ENCODE measurements at regions not wholly inside any gene's neighbourhood (a gene's known extent, or its start where the extent isn't known, plus 50 kb on each side); places are given as distances from the start of the nearest gene placed in this dataset.

DNA sequence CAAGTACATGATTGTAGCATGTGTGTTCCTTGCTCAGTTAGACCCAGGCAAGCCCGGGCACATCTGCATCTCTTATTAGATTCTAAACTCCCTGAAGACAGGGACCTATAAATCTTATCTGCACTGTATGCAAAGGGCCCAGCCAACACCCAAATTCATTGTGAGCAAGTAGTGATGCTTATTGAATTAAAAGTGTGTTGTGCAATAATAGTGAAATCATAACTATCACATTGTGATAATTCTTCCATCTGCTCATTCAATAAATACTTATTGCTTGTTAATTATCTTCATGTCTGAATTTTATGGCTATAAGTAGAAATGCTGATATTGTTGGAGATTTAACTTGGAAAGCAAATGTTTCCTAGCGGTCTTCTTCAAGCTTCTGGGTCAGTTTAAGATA, 387.5 kb downstream of the SLC4A3 start:
- no peak for DNase-seq (ENCODE audit: low spot score)
- no peak overlapping the region for H2BK5ac ChIP-seq (ENCODE audit: low read length)
- no peak overlapping the region for H2AK5ac ChIP-seq (ENCODE audit: low read depth, low read length)
- no peak overlapping the region for H2AFZ ChIP-seq (ENCODE audit: low read length)
- no peak overlapping the region for H4K91ac ChIP-seq (ENCODE audit: low read depth, low read length, poor library complexity)
- H3K27ac ChIP-seq (replicated peaks; ENCODE audit: low read length) = no peak overlapping the region
- H3K9ac ChIP-seq (ENCODE audit: low read depth, low read length, poor library complexity) = no peak overlapping the region
- no peak overlapping the region for H3K23ac ChIP-seq (ENCODE audit: low read depth, low read length, poor library complexity)
- no peaks in the 10 kb centered on the region for H3K27me3 ChIP-seq (ENCODE audit: control insufficient read depth in 3 of 3, insufficient read depth in 3 of 3, low read depth in 1 of 3, low read length in 3 of 3)
- no peaks in the 10 kb centered on the region for H3K9me3 ChIP-seq (replicated peaks in 1 of 2; ENCODE audit: control insufficient read depth in 2 of 2, insufficient read depth in 1 of 2, low read depth in 1 of 2, low read length in 2 of 2)
- no peak overlapping the region for H2BK15ac ChIP-seq (ENCODE audit: low read length)
- H3K18ac ChIP-seq (ENCODE audit: low read length) = no peak overlapping the region
- no peak overlapping the region for H3K4me3 ChIP-seq (ENCODE audit: low read length in 2 of 2)
- no CpG with 5 or more reads among the region's 2 CpGs for WGBS, 2 donors (ENCODE audit: extremely low coverage in 2 of 2, insufficient read length in 2 of 2, insufficient replicate concordance in 1 of 2)
- no peaks in the 10 kb centered on the region for H3K79me1 ChIP-seq (ENCODE audit: low read depth, low read length)
- no peak overlapping the region for H2BK120ac ChIP-seq (ENCODE audit: low read depth, low read length)
- peaks cover 0 to 1% of the 10 kb centered on the region in 2 donors for H3K4me1 ChIP-seq (ENCODE audit: control insufficient read depth in 2 of 2, insufficient read depth in 1 of 2, low read depth in 1 of 2, low read length in 2 of 2)
- no peak overlapping the region for H3K14ac ChIP-seq (ENCODE audit: low read length)
- no peak overlapping the region for H3K4ac ChIP-seq (ENCODE audit: low read length)
- no peak overlapping the region for H3K4me2 ChIP-seq (ENCODE audit: insufficient read depth, low read length, poor library complexity, severe bottlenecking)
- H4K8ac ChIP-seq (ENCODE audit: low read depth, low read length) = no peak overlapping the region
- no peak overlapping the region for H2BK12ac ChIP-seq (ENCODE audit: low read length)
- H3K36me3 ChIP-seq (replicated peaks in 1 of 2; ENCODE audit: control insufficient read depth in 2 of 2, insufficient read depth in 2 of 2, low read length in 2 of 2) = no peaks in the 10 kb centered on the region

DNA sequence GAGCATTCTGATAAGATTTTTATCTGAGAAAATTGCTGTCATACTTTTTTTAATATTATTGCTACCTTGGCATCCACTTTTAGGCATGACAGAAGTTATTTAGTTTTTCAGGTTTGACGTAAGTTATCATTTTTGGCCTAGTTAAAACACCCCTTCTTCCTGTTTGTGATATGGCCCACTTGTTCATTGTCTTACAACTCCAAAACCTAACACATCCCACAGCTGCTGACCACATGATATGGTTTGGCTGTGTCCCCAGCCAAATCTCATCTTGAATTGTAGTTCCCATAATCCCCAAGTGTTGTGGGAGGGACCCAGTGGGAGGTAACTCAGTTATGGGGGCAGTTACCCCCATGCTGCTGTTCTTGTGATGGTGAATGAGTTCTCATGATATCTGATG, 388.1 kb downstream of the SLC4A3 start:
- H3K14ac ChIP-seq (ENCODE audit: low read length) = no peak overlapping the region
- no CpG with 5 or more reads among the region's 1 CpG for WGBS, 2 donors (ENCODE audit: extremely low coverage in 2 of 2, insufficient read length in 2 of 2, insufficient replicate concordance in 1 of 2)
- no peak overlapping the region for H4K91ac ChIP-seq (ENCODE audit: low read depth, low read length, poor library complexity)
- H3K4me3 ChIP-seq (ENCODE audit: low read length in 2 of 2) = no peak overlapping the region
- H2BK120ac ChIP-seq (ENCODE audit: low read depth, low read length) = no peak overlapping the region
- no peak overlapping the region for H2AFZ ChIP-seq (ENCODE audit: low read length)
- no peak overlapping the region for H2AK5ac ChIP-seq (ENCODE audit: low read depth, low read length)
- no peak overlapping the region for H3K18ac ChIP-seq (ENCODE audit: low read length)
- no peak for DNase-seq (ENCODE audit: low spot score)
- no peak overlapping the region for H2BK12ac ChIP-seq (ENCODE audit: low read length)
- H3K4me2 ChIP-seq (ENCODE audit: insufficient read depth, low read length, poor library complexity, severe bottlenecking) = no peak overlapping the region
- no peaks in the 10 kb centered on the region for H3K27me3 ChIP-seq (ENCODE audit: control insufficient read depth in 3 of 3, insufficient read depth in 3 of 3, low read depth in 1 of 3, low read length in 3 of 3)
- H3K4ac ChIP-seq (ENCODE audit: low read length) = no peak overlapping the region
- H2BK15ac ChIP-seq (ENCODE audit: low read length) = no peak overlapping the region
- H3K23ac ChIP-seq (ENCODE audit: low read depth, low read length, poor library complexity) = no peak overlapping the region
- H3K4me1 ChIP-seq (ENCODE audit: control insufficient read depth in 2 of 2, insufficient read depth in 1 of 2, low read depth in 1 of 2, low read length in 2 of 2) = peaks cover 0 to 1% of the 10 kb centered on the region in 2 donors
- no peak overlapping the region for H3K9ac ChIP-seq (ENCODE audit: low read depth, low read length, poor library complexity)
- H2BK5ac ChIP-seq (ENCODE audit: low read length) = no peak overlapping the region
- no peaks in the 10 kb centered on the region for H3K9me3 ChIP-seq (replicated peaks in 1 of 2; ENCODE audit: control insufficient read depth in 2 of 2, insufficient read depth in 1 of 2, low read depth in 1 of 2, low read length in 2 of 2)
- no peaks in the 10 kb centered on the region for H3K79me1 ChIP-seq (ENCODE audit: low read depth, low read length)
- H3K27ac ChIP-seq (replicated peaks; ENCODE audit: low read length) = no peak overlapping the region
- H4K8ac ChIP-seq (ENCODE audit: low read depth, low read length) = no peak overlapping the region
- no peaks in the 10 kb centered on the region for H3K36me3 ChIP-seq (replicated peaks in 1 of 2; ENCODE audit: control insufficient read depth in 2 of 2, insufficient read depth in 2 of 2, low read length in 2 of 2)

DNA sequence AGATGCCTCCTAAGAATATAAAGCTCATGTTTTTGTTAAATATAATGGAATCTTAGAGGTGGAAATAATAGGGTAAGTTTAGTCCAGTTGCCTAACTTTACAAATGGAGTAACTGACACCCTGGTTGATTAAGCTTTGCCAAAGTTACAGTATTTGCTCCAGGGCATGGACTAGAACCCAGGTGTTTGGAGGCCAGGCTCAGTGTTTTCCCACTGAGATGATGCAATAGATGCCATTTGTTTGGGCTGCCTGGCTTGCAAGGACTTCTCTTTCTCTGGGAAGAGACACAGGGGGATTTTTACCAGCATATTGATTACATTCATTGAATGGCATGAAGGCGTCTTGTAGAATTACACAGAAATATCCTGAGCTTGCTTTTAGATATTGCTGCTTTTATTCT, 397.8 kb downstream of the SLC4A3 start:
- H3K27me3 ChIP-seq (ENCODE audit: control insufficient read depth in 3 of 3, insufficient read depth in 3 of 3, low read depth in 1 of 3, low read length in 3 of 3) = peaks cover 0 to 6% (median 0%) of the 10 kb centered on the region in 3 experiments
- H2AK5ac ChIP-seq (ENCODE audit: low read depth, low read length) = no peak overlapping the region
- no peak overlapping the region for H3K27ac ChIP-seq (replicated peaks; ENCODE audit: low read length)
- no CpG with 5 or more reads among the region's 1 CpG for WGBS, 2 donors (ENCODE audit: extremely low coverage in 2 of 2, insufficient read length in 2 of 2, insufficient replicate concordance in 1 of 2)
- no peaks in the 10 kb centered on the region for H3K79me1 ChIP-seq (ENCODE audit: low read depth, low read length)
- no peak overlapping the region for H3K9ac ChIP-seq (ENCODE audit: low read depth, low read length, poor library complexity)
- no peak overlapping the region for H4K8ac ChIP-seq (ENCODE audit: low read depth, low read length)
- H3K4me1 ChIP-seq (ENCODE audit: control insufficient read depth in 2 of 2, insufficient read depth in 1 of 2, low read depth in 1 of 2, low read length in 2 of 2) = no peaks in the 10 kb centered on the region
- no peaks in the 10 kb centered on the region for H3K9me3 ChIP-seq (replicated peaks in 1 of 2; ENCODE audit: control insufficient read depth in 2 of 2, insufficient read depth in 1 of 2, low read depth in 1 of 2, low read length in 2 of 2)
- no peak overlapping the region for H2AFZ ChIP-seq (ENCODE audit: low read length)
- no peak overlapping the region for H3K4ac ChIP-seq (ENCODE audit: low read length)
- no peak overlapping the region for H3K18ac ChIP-seq (ENCODE audit: low read length)
- H2BK12ac ChIP-seq (ENCODE audit: low read length) = no peak overlapping the region
- no peak overlapping the region for H2BK15ac ChIP-seq (ENCODE audit: low read length)
- no peak overlapping the region for H2BK5ac ChIP-seq (ENCODE audit: low read length)
- no peak overlapping the region for H3K4me3 ChIP-seq (ENCODE audit: low read length in 2 of 2)
- no peak overlapping the region for H2BK120ac ChIP-seq (ENCODE audit: low read depth, low read length)
- H3K4me2 ChIP-seq (ENCODE audit: insufficient read depth, low read length, poor library complexity, severe bottlenecking) = no peak overlapping the region
- no peaks in the 10 kb centered on the region for H3K36me3 ChIP-seq (replicated peaks in 1 of 2; ENCODE audit: control insufficient read depth in 2 of 2, insufficient read depth in 2 of 2, low read length in 2 of 2)
- DNase-seq (ENCODE audit: low spot score) = no peak
- H3K23ac ChIP-seq (ENCODE audit: low read depth, low read length, poor library complexity) = no peak overlapping the region
- H3K14ac ChIP-seq (ENCODE audit: low read length) = no peak overlapping the region
- no peak overlapping the region for H4K91ac ChIP-seq (ENCODE audit: low read depth, low read length, poor library complexity)

DNA sequence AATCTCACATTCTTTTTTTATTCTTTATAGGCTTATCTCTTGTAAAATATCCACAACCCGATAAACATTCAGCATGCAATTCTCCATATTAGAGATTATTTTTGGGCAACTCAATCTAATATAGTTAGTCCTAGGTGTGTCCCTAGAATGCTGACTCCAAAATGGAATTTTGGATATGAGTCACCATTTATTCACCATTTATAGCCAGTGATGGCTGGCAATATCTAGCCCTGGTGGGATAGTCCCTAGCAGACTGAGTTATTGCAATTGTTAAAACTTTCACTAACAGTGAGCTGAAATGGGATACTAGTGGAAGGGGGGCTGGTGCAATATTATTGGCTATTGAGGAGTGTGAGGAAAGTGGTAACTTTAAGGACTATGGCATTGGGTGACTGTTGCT, 401.6 kb downstream of the SLC4A3 start:
- no peak overlapping the region for H2BK5ac ChIP-seq (ENCODE audit: low read length)
- no peak overlapping the region for H4K91ac ChIP-seq (ENCODE audit: low read depth, low read length, poor library complexity)
- H3K23ac ChIP-seq (ENCODE audit: low read depth, low read length, poor library complexity) = no peak overlapping the region
- H2BK15ac ChIP-seq (ENCODE audit: low read length) = no peak overlapping the region
- H3K4me1 ChIP-seq (ENCODE audit: control insufficient read depth in 2 of 2, insufficient read depth in 1 of 2, low read depth in 1 of 2, low read length in 2 of 2) = no peaks in the 10 kb centered on the region
- no peaks in the 10 kb centered on the region for H3K79me1 ChIP-seq (ENCODE audit: low read depth, low read length)
- no peak overlapping the region for H3K18ac ChIP-seq (ENCODE audit: low read length)
- peaks cover 0 to 8% (median 0%) of the 10 kb centered on the region in 3 experiments for H3K27me3 ChIP-seq (ENCODE audit: control insufficient read depth in 3 of 3, insufficient read depth in 3 of 3, low read depth in 1 of 3, low read length in 3 of 3)
- no peak overlapping the region for H3K4me3 ChIP-seq (ENCODE audit: low read length in 2 of 2)
- H3K9me3 ChIP-seq (replicated peaks in 1 of 2; ENCODE audit: control insufficient read depth in 2 of 2, insufficient read depth in 1 of 2, low read depth in 1 of 2, low read length in 2 of 2) = no peaks in the 10 kb centered on the region
- H3K36me3 ChIP-seq (replicated peaks in 1 of 2; ENCODE audit: control insufficient read depth in 2 of 2, insufficient read depth in 2 of 2, low read length in 2 of 2) = no peaks in the 10 kb centered on the region
- no peak overlapping the region for H4K8ac ChIP-seq (ENCODE audit: low read depth, low read length)
- no peak overlapping the region for H3K4ac ChIP-seq (ENCODE audit: low read length)
- 100% methylated on average over 1 of the region's 1 CpG; no CpG with 5 or more reads in 1 of the 2 donors for WGBS, 2 donors (ENCODE audit: extremely low coverage in 2 of 2, insufficient read length in 2 of 2, insufficient replicate concordance in 1 of 2)
- H2AK5ac ChIP-seq (ENCODE audit: low read depth, low read length) = no peak overlapping the region
- H3K14ac ChIP-seq (ENCODE audit: low read length) = no peak overlapping the region
- H2BK120ac ChIP-seq (ENCODE audit: low read depth, low read length) = no peak overlapping the region
- no peak overlapping the region for H2AFZ ChIP-seq (ENCODE audit: low read length)
- no peak overlapping the region for H3K4me2 ChIP-seq (ENCODE audit: insufficient read depth, low read length, poor library complexity, severe bottlenecking)
- H2BK12ac ChIP-seq (ENCODE audit: low read length) = no peak overlapping the region
- no peak for DNase-seq (ENCODE audit: low spot score)
- H3K9ac ChIP-seq (ENCODE audit: low read depth, low read length, poor library complexity) = no peak overlapping the region
- no peak overlapping the region for H3K27ac ChIP-seq (replicated peaks; ENCODE audit: low read length)

Data from neuronal stem cell (in vitro differentiated cells).